ENCODE measurements at regions not wholly inside any gene's neighbourhood (a gene's known extent, or its start where the extent isn't known, plus 50 kb on each side); places are given as distances from the start of the nearest gene placed in this dataset.

DNA sequence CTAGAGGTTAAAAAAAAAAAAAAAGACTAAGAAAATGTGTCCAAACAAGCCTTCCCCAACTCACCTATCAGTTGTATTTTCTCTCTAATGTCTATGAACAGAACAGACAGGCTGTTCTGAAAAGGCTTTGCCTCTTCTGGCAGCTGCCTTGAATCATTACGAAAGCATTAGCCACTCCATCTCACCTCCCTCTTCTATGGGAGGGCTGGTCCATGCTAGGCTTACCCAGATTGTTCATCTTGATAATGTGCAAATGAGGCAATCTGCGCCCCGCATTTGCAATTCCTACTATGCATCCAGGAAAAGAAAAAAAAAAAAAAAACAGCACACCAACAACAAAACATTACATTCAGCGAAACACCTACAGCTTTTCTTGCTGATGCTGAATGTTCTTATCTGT, 429.9 kb upstream of the USP9Y start:
- TF ChIP-seq, protein P1, sequence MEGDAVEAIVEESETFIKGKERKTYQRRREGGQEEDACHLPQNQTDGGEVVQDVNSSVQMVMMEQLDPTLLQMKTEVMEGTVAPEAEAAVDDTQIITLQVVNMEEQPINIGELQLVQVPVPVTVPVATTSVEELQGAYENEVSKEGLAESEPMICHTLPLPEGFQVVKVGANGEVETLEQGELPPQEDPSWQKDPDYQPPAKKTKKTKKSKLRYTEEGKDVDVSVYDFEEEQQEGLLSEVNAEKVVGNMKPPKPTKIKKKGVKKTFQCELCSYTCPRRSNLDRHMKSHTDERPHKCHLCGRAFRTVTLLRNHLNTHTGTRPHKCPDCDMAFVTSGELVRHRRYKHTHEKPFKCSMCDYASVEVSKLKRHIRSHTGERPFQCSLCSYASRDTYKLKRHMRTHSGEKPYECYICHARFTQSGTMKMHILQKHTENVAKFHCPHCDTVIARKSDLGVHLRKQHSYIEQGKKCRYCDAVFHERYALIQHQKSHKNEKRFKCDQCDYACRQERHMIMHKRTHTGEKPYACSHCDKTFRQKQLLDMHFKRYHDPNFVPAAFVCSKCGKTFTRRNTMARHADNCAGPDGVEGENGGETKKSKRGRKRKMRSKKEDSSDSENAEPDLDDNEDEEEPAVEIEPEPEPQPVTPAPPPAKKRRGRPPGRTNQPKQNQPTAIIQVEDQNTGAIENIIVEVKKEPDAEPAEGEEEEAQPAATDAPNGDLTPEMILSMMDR (IDR thresholded peaks at IDR 0.05), result no peak
- TF ChIP-seq POLR2AphosphoS5 (IDR thresholded peaks at IDR 0.05) (no peak), POLR2A (IDR thresholded peaks at IDR 0.05) (no peak)
